Right ventricle myocardium inferior (tissue), 1 donor: ENCODE measurements at regions not wholly inside any gene's neighbourhood (a gene's known extent, or its start where the extent isn't known, plus 50 kb on each side); places are given as distances from the start of the nearest gene placed in this dataset.

ENCODE experiments used
- ATAC-seq: fragments of 200-7000 bp; cut with Tn5 transposase; one replicate; pipeline ENCODE4 v1.9.1; 2020; ENCODE audit warnings: mild to moderate bottlenecking, moderate library complexity
- DNase-seq: peaks from one replicate; pipeline ENCODE4 v3.0.0; 2021; ENCODE audit errors: missing footprints
- intact Hi-C: fragments of 100-400 bp; cut with DNase I; formaldehyde crosslinking; loops from one replicate; pipeline ENCODE4 v1.11.0; 2022
- donor health status: DM: no; HTN: yes; CAD: no; lungs with severe emphysema.

- ATAC-seq (no peak), DNase-seq (no peak)
- intact Hi-C loops, result no loop called here
Measured at GRCh38 chr3:19735111-19735510, 198.9 kb downstream of the EFHB start.

- DNase-seq, result no peak
- no peak for ATAC-seq
- intact Hi-C loops, result no loop called here
Measured at GRCh38 chr3:19734453-19734852, 199.6 kb downstream of the EFHB start.

GRCh38 chr3:19725000-19725399 is 209.0 kb downstream of the EFHB start:
- no peak for DNase-seq
- no peak for ATAC-seq
- intact Hi-C loops, result no loop called here

- DNase-seq (no peak), ATAC-seq (no peak)
- intact Hi-C loops, result loop anchor here (2.0 kb wide), 1 partner anchor 91 kb away; no protein-coding TSS in a partner anchor
Measured at GRCh38 chr3:19717736-19718135, 216.3 kb downstream of the EFHB start.

- DNase-seq (no peak), ATAC-seq (no peak)
- intact Hi-C loops, result no loop called here
Measured at GRCh38 chr3:19711160-19711782, 222.7 kb downstream of the EFHB start.

GRCh38 chr3:19702416-19703078 is 231.5 kb downstream of the EFHB start:
- intact Hi-C loops, result no loop called here
- no peak for DNase-seq
- no peak for ATAC-seq

- DNase-seq (no peak), ATAC-seq (no peak)
- intact Hi-C loops, result no loop called here
Measured at GRCh38 chr3:19688767-19689166, 245.2 kb downstream of the EFHB start.

- DNase-seq (no peak), ATAC-seq (no peak)
- intact Hi-C loops, result no loop called here
Measured at GRCh38 chr3:19668163-19668562, 265.9 kb downstream of the EFHB start.

GRCh38 chr3:19662486-19662885 is 271.5 kb downstream of the EFHB start:
- ATAC-seq (no peak), DNase-seq (no peak)
- intact Hi-C loops, result no loop called here

GRCh38 chr3:19652336-19652735 is 281.7 kb downstream of the EFHB start:
- intact Hi-C loops, result no loop called here
- DNase-seq, result no peak
- ATAC-seq, result no peak

GRCh38 chr3:19645093-19645492 is 288.9 kb downstream of the EFHB start:
- ATAC-seq, result no peak

GRCh38 chr3:19644405-19644804 is 289.6 kb downstream of the EFHB start:
- ATAC-seq, result no peak
- no peak for DNase-seq
- intact Hi-C loops, result no loop called here

More at GRCh38 chr3:19645093-19645492, 288.9 kb downstream of the EFHB start:
- no peak for DNase-seq
- intact Hi-C loops, result no loop called here

- no peak for ATAC-seq
- intact Hi-C loops, result no loop called here
- DNase-seq, result no peak
Measured at GRCh38 chr3:19641408-19641807, 292.6 kb downstream of the EFHB start.

GRCh38 chr3:19632099-19633074 is 301.6 kb downstream of the EFHB start:
- ATAC-seq (no peak), DNase-seq (no peak)
- intact Hi-C loops, result no loop called here

- intact Hi-C loops, result no loop called here
- ATAC-seq (no peak), DNase-seq (no peak)
Measured at GRCh38 chr3:19598870-19599269, 335.1 kb downstream of the EFHB start.

- ATAC-seq (no peak), DNase-seq (no peak)
- intact Hi-C loops, result no loop called here
Measured at GRCh38 chr3:19596408-19596807, 337.6 kb downstream of the EFHB start.

GRCh38 chr3:19595884-19596283 is 338.1 kb downstream of the EFHB start:
- ATAC-seq (no peak), DNase-seq (no peak)
- intact Hi-C loops, result no loop called here
